Astrocyte of the spinal cord (primary cell): ENCODE measurements at regions not wholly inside any gene's neighbourhood (a gene's known extent, or its start where the extent isn't known, plus 50 kb on each side); places are given as distances from the start of the nearest gene placed in this dataset.

Experiments
- DNase-seq: peaks from one replicate; pipeline ENCODE4 v3.0.0; 2011; ENCODE audit warnings: low read depth, low spot score
- H3K4me3 ChIP-seq: 2 replicates; pipeline ENCODE4 v1.5.1; 2011; ENCODE audit warnings: low read depth, mild to moderate bottlenecking, low read length, moderate library complexity
- in situ Hi-C: cut with HindIII; loops from 2 replicates; pipeline ENCODE4 v1.10.0; 2017; ENCODE audit warnings: low sequenced_read_pairs
- TF ChIP-seq, protein P1 (sequence below): IDR thresholded peaks from 2 replicates; pipeline ENCODE4 v1.5.1; 2012; ENCODE audit warnings: low read depth, mild to moderate bottlenecking, low read length, inconsistent platforms

DNA sequence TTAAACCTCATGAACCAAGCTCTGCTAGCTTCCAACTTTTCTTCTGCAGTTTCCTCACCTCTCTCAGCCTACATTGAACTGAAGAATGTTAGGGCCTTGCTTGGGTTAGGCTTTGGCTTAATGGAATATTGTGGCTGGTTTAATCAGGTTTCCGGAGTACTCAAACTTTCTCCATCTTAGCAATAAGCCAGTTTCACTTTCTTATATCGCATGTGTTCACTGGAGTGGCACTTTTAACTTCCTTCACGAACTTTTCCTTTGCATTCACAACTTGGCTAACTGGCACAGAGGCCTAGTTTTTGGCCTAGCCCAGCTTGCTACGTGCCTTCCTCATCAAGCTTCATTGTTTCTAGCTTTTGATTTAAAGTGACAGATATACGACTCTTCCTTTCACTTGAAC lies 81.0 kb upstream of the MAST4 start:
- in situ Hi-C loops: no loop called here
- TF ChIP-seq, protein P1, sequence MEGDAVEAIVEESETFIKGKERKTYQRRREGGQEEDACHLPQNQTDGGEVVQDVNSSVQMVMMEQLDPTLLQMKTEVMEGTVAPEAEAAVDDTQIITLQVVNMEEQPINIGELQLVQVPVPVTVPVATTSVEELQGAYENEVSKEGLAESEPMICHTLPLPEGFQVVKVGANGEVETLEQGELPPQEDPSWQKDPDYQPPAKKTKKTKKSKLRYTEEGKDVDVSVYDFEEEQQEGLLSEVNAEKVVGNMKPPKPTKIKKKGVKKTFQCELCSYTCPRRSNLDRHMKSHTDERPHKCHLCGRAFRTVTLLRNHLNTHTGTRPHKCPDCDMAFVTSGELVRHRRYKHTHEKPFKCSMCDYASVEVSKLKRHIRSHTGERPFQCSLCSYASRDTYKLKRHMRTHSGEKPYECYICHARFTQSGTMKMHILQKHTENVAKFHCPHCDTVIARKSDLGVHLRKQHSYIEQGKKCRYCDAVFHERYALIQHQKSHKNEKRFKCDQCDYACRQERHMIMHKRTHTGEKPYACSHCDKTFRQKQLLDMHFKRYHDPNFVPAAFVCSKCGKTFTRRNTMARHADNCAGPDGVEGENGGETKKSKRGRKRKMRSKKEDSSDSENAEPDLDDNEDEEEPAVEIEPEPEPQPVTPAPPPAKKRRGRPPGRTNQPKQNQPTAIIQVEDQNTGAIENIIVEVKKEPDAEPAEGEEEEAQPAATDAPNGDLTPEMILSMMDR: no peak
- no peak for DNase-seq
- H3K4me3 ChIP-seq: no peak overlapping the region

DNA sequence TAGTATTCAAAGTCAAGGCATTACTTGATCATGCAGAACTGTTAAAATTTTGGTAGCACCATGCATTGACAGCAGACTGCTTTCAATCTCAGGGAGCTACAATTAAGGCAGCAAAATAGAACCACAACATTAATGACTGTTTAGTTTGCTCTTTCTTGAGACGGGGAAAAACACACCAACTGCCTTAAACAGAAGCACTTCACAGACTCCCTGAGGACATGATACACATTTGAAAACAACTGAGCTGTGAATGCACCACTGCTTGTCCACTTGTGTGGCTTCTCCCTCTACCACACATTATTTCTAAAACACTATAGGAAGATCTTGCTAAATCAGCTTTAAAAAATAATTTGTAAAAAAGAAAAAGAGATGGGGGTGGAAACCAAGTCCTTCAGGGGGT lies 79.6 kb upstream of the MAST4 start:
- in situ Hi-C loops: no loop called here
- no peak for DNase-seq
- H3K4me3 ChIP-seq: no peak overlapping the region
- TF ChIP-seq, protein P1: no peak

DNA sequence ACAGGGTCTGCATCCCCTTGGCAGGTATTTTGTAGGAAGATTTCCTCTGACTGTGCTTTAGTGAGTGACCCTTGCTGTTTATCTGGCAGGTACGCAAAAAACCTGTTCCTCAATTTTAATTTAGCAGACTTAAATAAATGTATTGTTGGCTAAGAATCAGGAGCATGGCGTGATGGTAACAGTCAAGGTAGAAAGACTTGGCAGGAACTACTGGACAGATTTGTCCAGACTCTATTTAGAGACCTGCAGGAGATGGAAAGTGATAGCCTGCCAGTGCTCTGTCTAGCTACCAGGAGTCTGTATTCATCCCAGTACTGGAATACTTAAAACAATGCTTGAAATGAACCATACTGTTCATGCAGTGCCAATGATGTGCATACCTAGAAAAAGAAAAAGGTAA lies 78.8 kb upstream of the MAST4 start:
- DNase-seq: no peak
- TF ChIP-seq, protein P1: no peak
- in situ Hi-C loops: no loop called here
- no peak overlapping the region for H3K4me3 ChIP-seq

DNA sequence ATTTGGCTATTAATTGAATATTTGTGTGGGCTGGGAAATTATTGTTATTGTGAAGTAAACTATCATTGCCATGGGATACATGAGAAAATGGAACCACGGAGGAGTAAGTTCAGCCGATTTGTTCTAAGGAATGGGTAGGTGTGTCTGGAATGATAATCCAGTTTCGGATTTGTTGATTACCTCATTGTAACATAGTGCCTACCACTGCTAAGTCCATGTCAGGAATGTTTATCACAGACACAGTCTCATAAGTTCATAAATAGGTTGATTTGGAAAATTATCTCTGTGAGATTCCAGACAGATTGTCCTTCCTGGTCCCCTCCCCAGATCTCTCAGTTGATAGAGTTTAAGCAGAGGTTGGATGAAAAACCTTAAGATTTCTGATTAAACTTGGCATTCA lies 78.1 kb upstream of the MAST4 start:
- DNase-seq: no peak
- TF ChIP-seq, protein P1: no peak
- H3K4me3 ChIP-seq: no peak overlapping the region
- in situ Hi-C loops: no loop called here

DNA sequence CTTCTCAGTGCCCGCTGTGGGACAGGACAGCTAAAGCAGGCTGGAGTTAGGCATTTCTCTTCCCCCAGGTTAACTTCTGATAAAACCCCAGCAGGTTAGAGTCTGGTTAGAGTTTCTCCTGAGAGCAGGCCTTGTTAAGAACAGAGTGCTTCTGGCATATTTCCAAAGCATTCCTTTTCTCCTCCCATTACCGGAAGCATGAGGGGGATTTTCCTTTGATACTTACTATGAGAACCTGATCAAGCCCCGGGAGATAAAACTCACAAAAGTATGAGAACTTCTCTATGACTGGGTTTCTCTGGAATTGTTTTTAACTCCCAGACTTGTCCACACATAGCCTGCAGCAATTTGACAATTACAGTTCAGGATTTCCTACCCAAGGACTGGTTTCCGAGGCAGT lies 77.4 kb upstream of the MAST4 start:
- H3K4me3 ChIP-seq: no peak overlapping the region
- DNase-seq: peak; percentile 12
- in situ Hi-C loops: no loop called here
- TF ChIP-seq, protein P1: no peak

DNA sequence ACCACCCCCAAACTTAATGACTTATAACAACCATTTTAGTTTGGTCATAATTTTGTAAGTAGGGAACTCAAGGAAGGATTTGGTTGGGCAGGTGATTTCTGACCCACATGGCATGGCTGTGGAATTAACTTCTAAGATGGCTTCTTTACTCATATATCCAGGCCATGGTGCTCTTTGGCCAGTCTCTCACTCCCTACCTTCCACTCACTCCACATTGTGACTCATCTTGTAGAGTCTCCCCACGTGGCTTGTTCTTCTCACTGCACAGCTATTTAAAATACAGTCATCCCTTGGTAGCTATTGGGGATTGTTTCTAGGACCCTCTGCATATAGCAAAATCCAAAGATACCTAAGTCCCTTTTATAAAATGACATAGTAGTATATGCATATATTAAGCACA lies 76.6 kb upstream of the MAST4 start:
- TF ChIP-seq, protein P1: no peak
- H3K4me3 ChIP-seq: no peak overlapping the region
- DNase-seq: no peak
- in situ Hi-C loops: no loop called here

DNA sequence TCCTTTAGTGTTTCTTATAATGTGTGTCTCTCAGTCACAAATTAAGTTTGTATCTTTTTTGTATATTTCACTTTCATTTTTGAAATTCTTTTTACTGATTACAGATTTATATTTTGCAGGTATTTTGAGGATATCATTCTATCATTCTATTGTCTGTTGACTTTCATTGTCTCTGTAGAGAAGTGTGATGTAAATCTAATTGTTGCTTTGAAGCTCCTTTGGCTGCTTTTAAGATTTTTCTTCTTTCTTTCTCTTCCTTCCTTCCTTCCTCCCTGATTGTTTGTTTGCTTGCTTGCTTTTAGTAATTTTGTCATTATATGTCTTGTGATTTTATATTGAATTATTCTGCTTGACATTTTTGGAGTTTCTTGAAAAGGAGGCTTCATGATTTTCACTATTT lies 75.3 kb upstream of the MAST4 start:
- TF ChIP-seq, protein P1: no peak
- in situ Hi-C loops: no loop called here
- no peak for DNase-seq

More for the DNA sequence above, 75.3 kb upstream of the MAST4 start:
- H3K4me3 ChIP-seq: no peak overlapping the region
